ENCODE measurements at regions not wholly inside any gene's neighbourhood (a gene's known extent, or its start where the extent isn't known, plus 50 kb on each side); places are given as distances from the start of the nearest gene placed in this dataset.

GRCh38 chr6:156651486-156651885 lies 125.7 kb upstream of the ARID1B start:
- Histone ChIP-seq H3K4me1 (no peaks in the 10 kb centered on the region), H3K27me3 (no peaks in the 10 kb centered on the region), H3K4me3 (no peak overlapping the region), H3K36me3 (no peaks in the 10 kb centered on the region), H3K27ac (no peak overlapping the region), H3K9me3 (no peaks in the 10 kb centered on the region)
- no peak for TF ChIP-seq CTCF (IDR thresholded peaks at IDR 0.05)
- TF ChIP-seq EP300 (IDR thresholded peaks at IDR 0.05; ENCODE audit: low read depth), result no peak
- no peak for TF ChIP-seq POLR2AphosphoS5 (IDR thresholded peaks at IDR 0.05)
- no peak for TF ChIP-seq POLR2A (IDR thresholded peaks at IDR 0.05)
- intact Hi-C loops (cut with DNase I; ENCODE audit: low total_unique reads), result no loop called here
- in situ Hi-C loops (cut with MboI; ENCODE audit: low pct_ligation_motif_present in 1 of 4, low pct_unique_long_range_greater_than_20kb in 1 of 4, low sequenced_read_pairs in 3 of 4), result no loop called here
- whole genome bisulfite sequencing, 2 donors (ENCODE audit: low coverage in 1 of 2), result 75 to 85% methylated on average over 7 to 8 of the region's 8 CpGs
- DNase-seq, result no peak

GRCh38 chr6:156650896-156651390 lies 126.2 kb upstream of the ARID1B start:
- TF ChIP-seq CTCF (IDR thresholded peaks at IDR 0.05) (no peak), EP300 (IDR thresholded peaks at IDR 0.05; ENCODE audit: low read depth) (no peak), POLR2AphosphoS5 (IDR thresholded peaks at IDR 0.05) (no peak), POLR2A (IDR thresholded peaks at IDR 0.05) (no peak)
- Histone ChIP-seq H3K9me3 (no peaks in the 10 kb centered on the region), H3K27me3 (no peaks in the 10 kb centered on the region), H3K36me3 (no peaks in the 10 kb centered on the region), H3K4me3 (no peak overlapping the region), H3K4me1 (no peaks in the 10 kb centered on the region), H3K27ac (no peak overlapping the region)
- no peak for DNase-seq
- intact Hi-C loops (cut with DNase I; ENCODE audit: low total_unique reads) (no loop called here), in situ Hi-C loops (cut with MboI; ENCODE audit: low pct_ligation_motif_present in 1 of 4, low pct_unique_long_range_greater_than_20kb in 1 of 4, low sequenced_read_pairs in 3 of 4) (no loop called here)
- 90 to 91% methylated on average over 3 to 4 of the region's 4 CpGs for WGBS, 2 donors (ENCODE audit: low coverage in 1 of 2)

- Histone ChIP-seq H3K27me3 (no peaks in the 10 kb centered on the region), H3K9me3 (no peaks in the 10 kb centered on the region), H3K36me3 (no peaks in the 10 kb centered on the region), H3K4me1 (no peaks in the 10 kb centered on the region), H3K27ac (no peak overlapping the region), H3K4me3 (no peak overlapping the region)
- intact Hi-C loops (cut with DNase I; ENCODE audit: low total_unique reads) (no loop called here), in situ Hi-C loops (cut with MboI; ENCODE audit: low pct_ligation_motif_present in 1 of 4, low pct_unique_long_range_greater_than_20kb in 1 of 4, low sequenced_read_pairs in 3 of 4) (no loop called here)
- no peak for DNase-seq
- WGBS, 2 donors (ENCODE audit: low coverage in 1 of 2), result 77 to 89% methylated on average over 5 to 6 of the region's 6 CpGs
- TF ChIP-seq POLR2AphosphoS5 (IDR thresholded peaks at IDR 0.05) (no peak), POLR2A (IDR thresholded peaks at IDR 0.05) (no peak), EP300 (IDR thresholded peaks at IDR 0.05; ENCODE audit: low read depth) (no peak), CTCF (IDR thresholded peaks at IDR 0.05) (no peak)
Measured at GRCh38 chr6:156648616-156649015, 128.6 kb upstream of the ARID1B start.

- 49 to 62% methylated on average over 6 to 7 of the region's 7 CpGs for WGBS, 2 donors (ENCODE audit: low coverage in 1 of 2)
- in situ Hi-C loops (cut with MboI; ENCODE audit: low pct_ligation_motif_present in 1 of 4, low pct_unique_long_range_greater_than_20kb in 1 of 4, low sequenced_read_pairs in 3 of 4), result no loop called here
Measured at GRCh38 chr6:156647991-156648390, 129.2 kb upstream of the ARID1B start.

More at GRCh38 chr6:156647991-156648390, 129.2 kb upstream of the ARID1B start:
- H3K27me3 ChIP-seq, result no peaks in the 10 kb centered on the region
- H3K27ac ChIP-seq, result no peak overlapping the region
- no peaks in the 10 kb centered on the region for H3K9me3 ChIP-seq
- intact Hi-C loops (cut with DNase I; ENCODE audit: low total_unique reads), result no loop called here
- H3K4me1 ChIP-seq, result no peaks in the 10 kb centered on the region
- no peak for DNase-seq
- H3K4me3 ChIP-seq, result no peak overlapping the region
- TF ChIP-seq CTCF (IDR thresholded peaks at IDR 0.05) (no peak), POLR2AphosphoS5 (IDR thresholded peaks at IDR 0.05) (no peak), POLR2A (IDR thresholded peaks at IDR 0.05) (no peak), EP300 (IDR thresholded peaks at IDR 0.05; ENCODE audit: low read depth) (no peak)
- H3K36me3 ChIP-seq, result no peaks in the 10 kb centered on the region
